NCI-H128 (cell line): ENCODE measurements at regions not wholly inside any gene's neighbourhood (a gene's known extent, or its start where the extent isn't known, plus 50 kb on each side); places are given as distances from the start of the nearest gene placed in this dataset.

Experiments used
- DNase-seq: peaks from one replicate; lab custom pipeline; 2025; ENCODE audit not compliant: unreplicated experiment; lab: John Stamatoyannopoulos, UW

DNA sequence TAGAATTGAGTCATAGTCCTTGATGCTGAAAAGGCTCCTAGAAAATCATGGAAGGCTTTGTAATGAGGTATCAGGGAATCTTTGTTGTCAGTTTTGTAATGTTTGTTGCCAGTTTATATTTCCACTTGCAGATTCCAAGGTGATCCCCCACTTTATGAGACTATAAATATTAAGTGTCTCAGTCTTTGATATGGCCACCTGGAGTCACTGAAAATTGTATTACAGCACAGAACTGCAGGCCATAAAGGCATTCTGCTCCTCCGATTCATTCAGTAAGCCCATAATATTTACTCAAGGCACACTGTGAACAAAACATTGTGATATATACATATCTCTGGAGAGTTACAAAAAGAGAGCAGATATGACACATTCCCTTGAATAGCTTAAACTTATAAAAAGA lies 457.8 kb upstream of the ZNF385D start:
- DNase-seq, result no peak

DNA sequence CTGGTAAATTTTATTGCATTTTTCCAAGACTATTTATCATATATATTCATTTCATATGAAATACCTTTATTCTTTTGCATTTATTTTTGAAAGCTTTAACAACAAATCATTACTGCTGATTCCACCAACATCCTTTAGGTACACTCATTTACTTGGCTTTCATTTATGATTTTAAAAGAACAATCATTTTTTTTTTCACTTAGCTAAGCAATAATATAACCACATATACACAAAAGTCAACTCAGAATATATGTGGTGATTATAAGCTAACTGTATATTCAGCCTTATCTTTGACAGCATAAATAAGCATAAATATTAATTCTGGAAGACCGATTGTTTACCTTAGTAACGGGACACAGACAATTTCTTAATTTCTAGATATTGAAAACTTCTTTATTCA lies 458.6 kb upstream of the ZNF385D start:
- no peak for DNase-seq

DNA sequence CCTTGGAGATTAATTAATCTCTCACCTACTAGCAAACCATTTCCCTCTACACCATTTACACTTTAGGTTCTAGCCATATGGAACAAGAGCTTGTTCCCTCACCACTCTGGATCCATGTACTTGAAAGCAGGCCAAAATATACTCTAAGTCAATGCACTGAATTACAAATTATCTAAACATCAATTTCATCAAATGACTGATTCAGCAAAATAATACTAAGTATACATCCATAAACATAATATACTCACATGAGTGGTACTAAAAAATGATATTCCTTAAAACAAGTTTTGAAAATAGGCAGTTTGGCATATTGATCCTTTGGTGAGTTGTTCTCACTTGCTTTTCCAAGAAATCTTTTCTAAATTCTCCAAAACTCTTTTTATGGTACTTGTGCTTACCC lies 459.7 kb upstream of the ZNF385D start:
- no peak for DNase-seq

DNA sequence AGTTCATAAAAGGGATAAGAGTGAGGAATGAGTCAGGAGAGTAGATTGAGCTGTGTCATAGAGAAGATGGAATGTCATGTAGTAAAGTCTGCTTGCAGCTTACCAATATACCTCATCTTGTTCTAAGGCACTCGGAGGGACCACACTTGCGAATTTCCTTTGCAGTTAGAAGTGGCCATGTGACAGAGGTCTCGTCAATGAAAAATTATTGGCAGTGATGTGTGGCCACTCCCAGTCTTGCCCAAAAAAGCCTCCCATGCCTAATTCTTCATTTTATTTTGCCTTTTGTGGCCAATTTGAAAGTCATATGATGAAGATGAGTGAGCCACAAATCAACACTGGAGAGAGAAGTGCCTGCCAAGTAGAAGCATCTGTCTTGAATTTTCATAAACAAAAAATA lies 465.6 kb upstream of the ZNF385D start:
- DNase-seq, result no peak

DNA sequence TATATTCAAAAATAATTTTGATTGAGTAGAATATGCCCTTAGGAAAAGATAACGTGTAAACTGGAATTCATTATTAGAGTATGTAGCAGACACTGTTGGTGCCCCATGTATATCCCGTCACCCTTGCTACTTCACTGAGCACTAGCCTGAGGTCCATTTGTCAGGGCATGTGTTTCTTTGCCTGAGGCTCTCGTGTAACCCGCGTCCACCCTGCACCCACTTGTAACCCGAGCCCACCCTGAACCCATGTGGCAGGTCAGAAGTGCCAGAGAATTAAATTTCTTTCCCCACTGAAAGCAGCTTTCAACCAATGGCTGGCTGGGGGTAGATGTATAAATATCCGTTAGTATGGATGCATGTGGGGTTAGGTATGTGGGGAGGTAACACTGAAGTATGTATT lies 474.2 kb upstream of the ZNF385D start:
- DNase-seq, result no peak

DNA sequence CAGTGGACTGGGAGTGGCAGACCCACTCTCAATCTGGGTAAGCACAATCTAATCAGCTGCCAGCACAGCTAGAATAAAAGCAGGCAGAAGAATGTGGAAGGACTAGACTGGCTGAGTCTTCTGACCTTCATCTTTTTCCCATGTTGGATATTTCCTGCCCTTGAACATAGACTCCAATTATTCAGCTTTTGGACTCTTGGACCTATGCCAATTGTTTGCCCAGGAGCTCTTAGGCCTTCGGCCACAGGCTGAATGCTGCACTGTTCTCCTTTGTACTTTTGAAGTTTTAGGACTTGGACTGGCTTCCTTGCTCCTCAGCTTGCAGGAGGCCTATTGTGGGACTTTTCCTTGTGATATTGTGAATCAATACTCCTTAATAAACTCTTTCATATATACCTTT lies 477.7 kb upstream of the ZNF385D start:
- DNase-seq, result no peak

DNA sequence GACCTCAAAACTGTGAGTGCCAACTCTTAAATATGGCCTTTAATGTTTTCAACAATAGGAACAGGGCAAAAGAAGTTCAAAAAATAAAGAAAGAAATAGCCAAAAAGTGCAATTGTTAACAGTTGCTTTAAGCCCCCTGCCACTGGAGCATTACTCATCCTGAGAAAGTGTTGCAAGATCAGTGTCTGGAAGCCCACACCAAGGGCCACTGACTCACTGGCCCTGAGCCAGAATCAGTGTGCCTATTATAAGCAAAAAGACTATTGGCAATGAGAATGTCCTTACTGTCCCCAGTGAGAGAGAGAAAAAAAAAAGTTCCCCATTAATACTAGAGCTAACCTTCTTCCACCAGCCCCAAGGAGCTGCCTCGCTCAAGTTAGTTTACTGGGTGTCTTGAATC lies 480.1 kb upstream of the ZNF385D start:
- DNase-seq, result no peak

DNA sequence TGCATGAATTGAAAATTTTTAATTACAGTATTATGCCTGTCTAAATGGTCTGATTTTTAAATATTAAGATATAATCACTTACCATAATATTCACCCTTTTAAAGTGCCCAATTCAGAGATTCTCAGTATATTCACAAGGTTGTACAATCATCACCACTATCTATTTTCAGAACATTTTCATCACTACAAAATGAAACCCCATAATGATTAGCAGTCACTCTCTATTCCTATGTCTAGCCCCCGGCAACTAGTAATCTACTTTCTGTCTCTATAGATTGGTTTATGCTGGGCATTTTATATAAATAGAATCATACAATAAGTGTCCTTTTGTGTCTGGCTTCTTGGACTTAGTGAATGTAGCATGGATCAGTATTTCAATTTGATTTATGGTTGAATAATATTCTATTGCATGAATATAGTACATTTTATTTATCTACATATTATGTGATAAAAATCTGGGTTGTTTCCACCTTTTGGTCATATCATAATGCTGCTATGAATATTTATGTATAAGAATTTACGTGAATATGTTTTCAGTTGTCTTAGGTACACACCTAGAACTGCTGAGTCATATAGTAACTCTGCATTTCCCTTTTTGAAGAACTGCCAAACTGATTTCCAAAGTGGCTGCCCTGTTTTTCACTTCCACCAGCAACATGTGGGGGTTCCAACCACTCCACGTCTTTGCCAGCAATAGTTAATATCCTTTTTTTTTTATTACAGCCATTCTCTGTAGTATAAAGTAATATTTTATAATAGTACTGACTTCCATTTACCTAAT lies 485.7 kb upstream of the ZNF385D start:
- DNase-seq, result no peak

DNA sequence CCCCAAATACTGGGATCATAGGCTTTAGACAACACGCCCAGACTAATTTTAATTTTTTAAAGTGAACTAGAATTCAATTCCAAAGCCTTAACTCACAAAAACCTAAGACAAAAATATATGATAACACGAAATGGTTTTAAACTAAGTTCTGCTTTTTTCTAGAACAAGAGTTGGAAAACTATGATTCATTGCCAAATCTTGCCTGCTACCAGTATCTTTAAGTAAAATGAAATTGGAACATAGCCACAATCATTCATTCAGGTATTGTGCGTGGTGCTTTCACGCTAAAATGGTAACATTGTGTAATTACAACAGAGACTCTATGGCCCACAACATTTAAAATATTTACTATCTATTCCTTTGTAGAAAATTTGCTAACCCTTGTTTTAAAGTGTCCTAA lies 488.0 kb upstream of the ZNF385D start:
- DNase-seq, result no peak

DNA sequence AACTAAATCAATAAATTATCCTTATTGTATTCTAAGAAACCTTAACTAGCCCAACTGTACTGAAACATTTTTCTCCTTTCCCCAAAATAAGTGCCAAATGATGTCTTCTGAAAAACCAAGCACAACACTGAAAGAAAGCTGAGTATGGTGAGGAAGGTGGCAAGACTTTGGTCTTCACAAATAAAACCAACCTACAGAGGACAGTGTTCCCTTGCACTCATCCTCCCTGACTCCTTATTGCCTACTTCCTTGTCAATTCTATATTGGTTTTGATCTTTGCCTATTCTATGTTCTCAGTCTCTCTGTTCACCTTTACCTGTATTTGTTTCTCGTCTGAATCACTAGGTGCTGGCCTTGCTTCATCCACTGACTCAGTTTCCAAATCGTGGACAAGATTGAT lies 490.1 kb upstream of the ZNF385D start:
- no peak for DNase-seq

DNA sequence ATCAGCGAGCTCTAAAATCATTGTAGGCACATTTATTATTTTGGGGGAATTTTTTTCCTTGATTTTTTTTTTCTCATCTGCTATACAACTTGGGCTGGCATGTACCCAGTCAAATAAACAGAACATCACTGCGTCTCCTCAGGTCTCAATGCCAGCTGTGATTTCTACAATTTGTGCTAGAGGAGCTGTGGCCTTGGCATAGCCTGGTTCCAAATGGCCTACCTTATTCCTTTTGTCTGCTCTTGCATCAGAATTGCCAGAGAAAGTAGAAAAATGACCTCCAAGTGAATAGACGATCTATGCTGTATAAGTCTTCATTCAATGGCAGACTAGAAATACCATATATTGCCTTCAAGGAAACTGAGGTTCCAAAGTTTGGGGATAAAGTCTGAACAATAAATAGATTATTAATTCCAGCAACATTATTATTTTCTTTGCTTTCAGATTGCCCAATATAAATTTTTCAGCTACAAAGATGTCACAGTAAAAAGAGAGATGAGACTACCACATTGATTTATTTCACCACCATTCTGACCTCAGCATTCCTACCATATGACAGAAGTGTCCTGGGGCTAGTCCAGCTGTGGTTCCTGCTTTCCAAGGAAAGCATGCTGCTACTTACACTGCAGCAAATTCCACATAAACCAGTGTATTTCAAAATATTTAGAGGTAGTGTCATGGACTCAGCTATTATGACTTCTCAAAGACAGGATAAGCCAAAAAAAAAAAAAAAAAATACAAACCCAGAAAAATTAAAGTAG lies 493.9 kb upstream of the ZNF385D start:
- DNase-seq, result no peak

DNA sequence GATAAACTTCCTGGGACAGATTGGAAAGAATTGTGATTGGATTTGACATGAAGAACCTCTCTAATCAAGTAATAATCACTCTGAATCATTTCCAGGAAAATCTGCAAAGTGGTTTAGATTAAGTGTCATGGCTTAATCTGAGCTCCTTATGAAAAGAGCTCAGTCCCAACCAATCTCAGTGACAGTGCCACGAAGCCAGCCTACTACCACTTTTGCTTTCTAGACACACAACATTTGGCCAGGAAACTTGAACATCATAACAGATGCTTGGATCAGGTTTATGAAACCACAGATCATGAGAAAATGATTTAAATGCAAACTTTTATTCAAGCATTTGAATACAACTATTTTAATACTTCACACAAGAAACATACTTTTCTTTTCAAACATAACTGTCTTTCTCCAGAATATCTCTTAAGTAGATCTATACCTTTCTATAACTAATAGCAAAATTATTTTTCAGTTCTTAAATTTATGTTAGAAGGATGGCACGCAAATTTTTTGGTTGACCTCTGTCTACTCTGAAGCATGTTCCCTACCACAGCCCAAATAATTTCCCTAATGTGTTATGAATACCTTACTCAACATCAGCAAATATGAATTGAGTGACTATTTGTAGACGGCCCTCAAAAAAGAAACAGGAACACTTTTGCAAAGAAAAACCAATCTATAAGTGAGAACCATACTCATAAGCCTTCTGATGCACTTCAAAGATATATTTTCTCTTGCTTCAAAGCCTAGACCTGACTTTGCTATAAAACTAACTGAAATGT lies 495.0 kb upstream of the ZNF385D start:
- DNase-seq, result no peak

DNA sequence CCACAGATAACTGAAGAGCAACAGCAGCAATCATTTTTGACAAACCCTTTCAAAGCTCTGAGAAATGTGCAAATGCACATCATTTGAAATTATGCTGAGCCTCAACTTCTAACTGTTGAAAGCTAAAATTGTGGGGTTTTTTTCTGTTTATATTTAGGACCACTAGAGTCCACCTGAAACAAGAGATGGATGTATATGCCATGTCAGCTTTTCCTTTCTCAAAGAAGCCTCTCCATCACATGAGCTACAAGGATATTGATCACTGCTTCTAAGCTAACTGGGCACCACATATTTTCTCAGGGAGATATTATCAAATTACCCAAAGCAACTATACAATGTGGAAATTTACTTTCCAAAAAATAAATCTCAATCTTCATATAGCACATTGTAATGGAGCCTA lies 498.6 kb upstream of the ZNF385D start:
- no peak for DNase-seq

DNA sequence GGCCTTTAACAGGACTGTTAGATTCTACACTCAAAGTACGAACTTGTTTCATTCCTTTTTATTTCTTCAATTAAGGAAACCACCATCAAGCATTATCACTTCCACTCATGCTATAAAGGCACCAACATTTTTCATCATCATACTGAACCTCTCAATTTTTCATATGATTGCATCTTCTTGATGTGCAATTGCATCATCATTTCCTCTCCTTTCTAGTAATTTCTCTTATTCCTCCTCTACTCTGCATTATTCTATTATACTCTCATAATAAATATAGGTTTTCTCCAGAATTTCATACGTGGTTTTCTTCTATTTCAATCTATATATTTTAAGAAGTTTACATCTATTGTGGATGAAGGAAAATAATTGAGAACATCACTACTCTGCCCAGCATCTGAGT lies 506.2 kb upstream of the ZNF385D start:
- no peak for DNase-seq

DNA sequence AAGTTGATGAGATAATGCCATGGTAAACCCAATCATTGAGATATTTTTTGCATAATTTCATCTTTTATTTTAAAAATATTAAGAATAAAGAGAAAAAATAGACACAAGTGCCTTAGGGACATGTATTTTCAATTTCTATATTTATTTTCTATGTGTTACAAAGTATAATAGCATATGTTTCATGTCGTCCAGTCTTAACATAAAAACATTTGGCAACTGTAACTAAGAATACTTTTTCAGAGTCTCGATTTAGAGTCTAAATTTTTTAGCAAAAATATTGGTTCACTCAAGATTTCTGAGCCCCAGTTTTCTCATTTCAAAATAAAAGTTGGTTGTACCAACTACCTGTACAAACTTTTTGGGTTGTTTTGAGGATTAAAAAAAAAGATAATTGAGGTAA lies 511.4 kb upstream of the ZNF385D start:
- DNase-seq, result no peak

DNA sequence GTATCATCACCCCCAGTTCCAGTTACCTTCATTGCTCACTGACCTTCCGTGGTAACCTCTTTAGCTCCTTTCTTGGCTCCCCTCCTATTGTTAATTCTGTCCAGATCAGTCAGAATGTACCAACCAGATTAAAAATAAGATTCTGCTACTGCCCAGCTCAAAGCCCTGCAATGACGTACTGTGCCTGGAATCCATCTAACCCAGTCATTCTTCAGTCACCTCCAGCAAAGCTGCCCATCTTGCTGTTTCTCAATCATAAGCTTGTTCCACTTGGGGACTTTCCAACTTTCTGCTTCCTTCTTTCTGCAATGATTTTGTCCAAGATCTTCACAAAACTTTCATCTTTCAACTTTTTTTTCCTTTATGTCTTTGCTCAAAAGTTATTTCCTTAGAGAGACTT lies 512.0 kb upstream of the ZNF385D start:
- no peak for DNase-seq

DNA sequence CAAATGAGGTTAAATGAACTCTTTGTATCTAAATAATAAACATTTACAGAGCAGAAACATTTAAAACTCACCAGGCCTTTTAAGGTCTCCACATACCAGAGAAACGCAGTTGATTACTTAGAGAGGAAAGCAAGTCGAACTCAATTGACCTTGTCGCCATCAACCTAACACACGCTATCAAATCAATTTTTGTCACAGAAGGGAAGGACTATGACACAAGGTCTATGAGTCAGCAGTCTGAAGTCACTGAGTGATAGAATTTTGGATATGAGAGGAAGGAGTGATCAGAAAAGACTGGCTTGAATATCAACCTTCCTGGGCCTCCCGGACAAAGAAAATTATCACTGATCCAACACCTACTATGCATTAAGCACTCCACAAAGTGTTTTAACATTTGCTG lies 514.4 kb upstream of the ZNF385D start:
- no peak for DNase-seq

DNA sequence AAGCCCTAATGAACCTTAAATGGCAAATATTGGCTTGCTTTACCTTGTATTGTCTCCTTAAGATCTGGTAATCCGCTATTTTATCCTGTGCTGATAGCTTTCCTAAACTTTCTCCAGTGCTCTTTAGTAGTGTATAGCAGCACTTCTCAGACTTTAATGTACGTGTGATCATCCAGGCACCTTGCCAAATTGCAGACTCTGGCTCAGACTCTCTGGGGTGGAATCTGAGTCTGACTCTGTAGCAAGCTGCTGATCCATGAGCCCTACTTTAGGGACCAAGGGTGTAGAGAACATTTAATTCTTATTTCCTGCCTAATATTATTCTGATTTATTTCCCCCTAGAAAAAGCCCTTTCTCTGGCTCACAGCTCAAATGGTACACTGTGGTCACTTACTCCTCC lies 518.8 kb upstream of the ZNF385D start:
- DNase-seq, result no peak

DNA sequence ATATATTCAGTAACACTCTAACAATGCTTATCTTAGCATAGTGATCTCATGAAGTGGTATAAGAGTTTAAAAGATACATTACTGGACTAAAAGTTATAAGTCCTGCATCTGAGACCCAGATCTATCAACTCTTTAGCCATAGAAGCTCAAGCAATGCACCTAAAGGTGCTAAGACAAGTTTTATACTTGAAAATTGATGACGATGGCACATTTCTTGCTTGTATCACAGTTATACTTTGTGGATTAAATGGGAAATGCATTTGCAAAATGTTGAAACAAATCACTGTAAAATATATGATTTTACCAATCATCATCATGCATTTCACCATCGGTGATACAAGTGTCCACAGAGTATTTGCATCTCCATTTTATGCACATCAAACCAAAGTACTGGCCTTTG lies 525.3 kb upstream of the ZNF385D start:
- no peak for DNase-seq

DNA sequence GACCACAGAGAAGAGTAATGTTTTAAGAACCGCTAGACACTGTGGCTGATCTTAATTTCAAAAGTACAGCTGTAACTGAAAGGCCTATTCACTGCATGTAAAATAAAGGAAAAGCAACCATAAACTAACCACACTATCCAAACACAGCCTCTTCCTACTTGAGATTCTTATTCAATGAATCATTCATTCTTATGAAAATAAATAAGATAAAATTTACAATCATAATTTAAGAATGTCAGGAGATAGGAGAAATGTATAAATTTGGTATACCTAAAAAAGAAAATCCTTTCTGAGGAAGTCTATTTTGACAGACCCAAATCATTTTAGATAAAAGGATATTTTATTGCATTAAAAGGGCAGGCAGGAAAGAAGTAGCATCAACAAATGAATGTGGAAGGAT lies 533.5 kb upstream of the ZNF385D start:
- no peak for DNase-seq

DNA sequence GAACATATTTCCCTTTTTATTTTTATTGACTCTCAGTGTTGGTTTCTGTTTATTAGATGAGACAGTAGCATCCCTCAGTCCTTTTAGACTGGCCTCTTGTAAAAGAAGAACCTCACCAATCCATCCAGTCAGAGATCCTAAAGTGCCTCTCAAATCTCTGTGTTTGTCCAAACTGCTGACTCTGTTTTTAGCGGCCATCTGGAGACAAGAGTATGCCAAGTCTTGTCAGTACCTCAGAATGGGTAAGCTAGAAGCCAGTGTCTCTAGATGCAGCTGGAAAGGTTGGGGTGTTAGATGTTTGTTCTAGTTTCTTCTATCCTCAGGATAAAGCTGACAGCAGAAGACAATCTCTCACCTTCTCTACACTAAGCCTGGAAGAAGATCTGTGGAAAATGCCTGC lies 537.7 kb upstream of the ZNF385D start:
- no peak for DNase-seq

DNA sequence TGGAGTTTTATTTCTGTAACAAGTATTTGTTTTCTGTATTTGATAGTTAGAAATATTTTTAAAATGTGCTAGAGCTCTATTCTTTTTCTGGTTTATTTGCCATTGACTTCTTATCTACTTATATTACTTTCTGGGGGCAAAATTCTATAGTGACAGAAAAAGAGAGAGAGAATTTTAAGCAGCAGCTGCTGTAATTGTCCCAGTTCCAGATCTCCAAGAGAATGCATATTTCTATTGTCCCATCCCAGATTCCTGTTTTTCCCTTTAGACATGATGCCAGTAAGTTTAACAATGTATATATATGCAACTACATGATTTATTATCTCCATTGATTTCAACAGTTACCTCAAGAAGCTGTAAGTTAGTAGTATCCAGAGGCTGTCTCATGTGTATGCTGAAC lies 541.7 kb upstream of the ZNF385D start:
- DNase-seq, result no peak
